Chondrocyte (in vitro differentiated cells): ENCODE measurements at regions not wholly inside any gene's neighbourhood (a gene's known extent, or its start where the extent isn't known, plus 50 kb on each side); places are given as distances from the start of the nearest gene placed in this dataset.

Experiments used
- DNase-seq: peaks from one replicate; pipeline ENCODE4 v3.0.0; 2021; ENCODE audit warnings: mixed read lengths, low spot score
- H3K27ac Mint-ChIP-seq: one replicate; pipeline ENCODE4 v1.8.0; 2021; ENCODE audit warnings: mild to moderate bottlenecking, moderate library complexity, mixed read lengths; ENCODE audit not compliant: unreplicated experiment
- H3K27me3 Mint-ChIP-seq: 2 replicates; pipeline ENCODE4 v1.8.0; 2021; ENCODE audit warnings: low read depth, mixed read lengths
- H3K36me3 Mint-ChIP-seq: 2 replicates; pipeline ENCODE4 v1.8.0; 2021; ENCODE audit warnings: low read depth, mixed read lengths
- H3K4me1 Mint-ChIP-seq: 2 replicates; pipeline ENCODE4 v1.8.0; 2021; ENCODE audit warnings: low read depth, mild to moderate bottlenecking, mixed read lengths
- H3K4me3 Mint-ChIP-seq: one replicate; pipeline ENCODE4 v1.8.0; 2021; ENCODE audit warnings: mild to moderate bottlenecking, moderate library complexity, mixed read lengths; ENCODE audit not compliant: unreplicated experiment
- H3K9me3 Mint-ChIP-seq: 2 replicates; pipeline ENCODE4 v1.8.0; 2021; ENCODE audit warnings: low read depth, mixed read lengths
- TF ChIP-seq, protein P1 (sequence below): fragments of 200-600 bp; sonication (generic); IDR thresholded peaks from 2 replicates; pipeline ENCODE4 v1.5.0; 2021; ENCODE audit warnings: antibody characterized with exemption, mild to moderate bottlenecking, moderate library complexity

DNA sequence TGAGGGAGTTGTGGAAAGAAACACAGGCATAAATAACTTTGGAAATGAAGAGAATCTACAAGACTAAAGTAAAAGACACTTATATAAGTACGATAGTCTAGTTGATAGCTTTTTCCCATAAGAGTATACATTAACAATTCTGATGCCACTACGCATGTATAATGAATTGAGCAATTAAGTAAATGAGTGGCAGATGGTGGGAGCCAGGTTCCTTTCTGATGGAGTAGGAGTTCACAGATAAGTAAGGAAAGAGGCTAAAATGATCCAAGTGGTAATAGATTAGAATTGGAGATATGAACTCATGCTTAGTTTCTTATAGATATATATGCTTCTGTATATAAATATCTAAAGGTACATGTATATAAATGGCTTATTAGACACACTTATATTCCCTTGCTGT, 368.3 kb downstream of the FAM181B start:
- Mint-ChIP-seq H3K27me3 (peaks cover 8% of the 10 kb centered on the region), H3K4me3 (no peak overlapping the region), H3K36me3 (no peaks in the 10 kb centered on the region), H3K9me3 (no peaks in the 10 kb centered on the region), H3K4me1 (no peaks in the 10 kb centered on the region), H3K27ac (no peak overlapping the region)
- no peak for DNase-seq
- TF ChIP-seq, protein P1, sequence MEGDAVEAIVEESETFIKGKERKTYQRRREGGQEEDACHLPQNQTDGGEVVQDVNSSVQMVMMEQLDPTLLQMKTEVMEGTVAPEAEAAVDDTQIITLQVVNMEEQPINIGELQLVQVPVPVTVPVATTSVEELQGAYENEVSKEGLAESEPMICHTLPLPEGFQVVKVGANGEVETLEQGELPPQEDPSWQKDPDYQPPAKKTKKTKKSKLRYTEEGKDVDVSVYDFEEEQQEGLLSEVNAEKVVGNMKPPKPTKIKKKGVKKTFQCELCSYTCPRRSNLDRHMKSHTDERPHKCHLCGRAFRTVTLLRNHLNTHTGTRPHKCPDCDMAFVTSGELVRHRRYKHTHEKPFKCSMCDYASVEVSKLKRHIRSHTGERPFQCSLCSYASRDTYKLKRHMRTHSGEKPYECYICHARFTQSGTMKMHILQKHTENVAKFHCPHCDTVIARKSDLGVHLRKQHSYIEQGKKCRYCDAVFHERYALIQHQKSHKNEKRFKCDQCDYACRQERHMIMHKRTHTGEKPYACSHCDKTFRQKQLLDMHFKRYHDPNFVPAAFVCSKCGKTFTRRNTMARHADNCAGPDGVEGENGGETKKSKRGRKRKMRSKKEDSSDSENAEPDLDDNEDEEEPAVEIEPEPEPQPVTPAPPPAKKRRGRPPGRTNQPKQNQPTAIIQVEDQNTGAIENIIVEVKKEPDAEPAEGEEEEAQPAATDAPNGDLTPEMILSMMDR = no peak

DNA sequence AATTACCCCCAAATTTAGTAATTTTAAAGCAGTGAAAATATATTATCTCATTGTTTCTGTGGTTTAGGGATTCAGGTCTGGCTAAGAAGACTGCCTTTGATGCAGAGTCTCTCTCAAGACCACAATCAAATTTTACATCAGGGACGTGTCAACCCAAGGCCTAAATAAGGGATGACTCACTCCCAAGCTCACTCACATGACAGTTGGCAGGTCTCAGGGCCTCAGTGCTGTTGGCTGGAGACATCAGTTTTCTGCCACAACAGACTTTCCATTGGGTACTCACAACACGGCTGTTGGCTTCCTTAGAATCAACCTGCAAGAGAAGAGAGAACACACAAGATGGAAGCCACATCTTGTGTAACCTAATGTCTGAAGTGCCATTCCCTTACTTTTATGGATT, 377.3 kb downstream of the FAM181B start:
- Mint-ChIP-seq H3K4me3 (no peak overlapping the region), H3K27ac (no peak overlapping the region), H3K4me1 (no peaks in the 10 kb centered on the region), H3K36me3 (no peaks in the 10 kb centered on the region), H3K9me3 (peaks cover 6% of the 10 kb centered on the region), H3K27me3 (peaks cover 2% of the 10 kb centered on the region)
- no peak for DNase-seq
- TF ChIP-seq, protein P1 = no peak

DNA sequence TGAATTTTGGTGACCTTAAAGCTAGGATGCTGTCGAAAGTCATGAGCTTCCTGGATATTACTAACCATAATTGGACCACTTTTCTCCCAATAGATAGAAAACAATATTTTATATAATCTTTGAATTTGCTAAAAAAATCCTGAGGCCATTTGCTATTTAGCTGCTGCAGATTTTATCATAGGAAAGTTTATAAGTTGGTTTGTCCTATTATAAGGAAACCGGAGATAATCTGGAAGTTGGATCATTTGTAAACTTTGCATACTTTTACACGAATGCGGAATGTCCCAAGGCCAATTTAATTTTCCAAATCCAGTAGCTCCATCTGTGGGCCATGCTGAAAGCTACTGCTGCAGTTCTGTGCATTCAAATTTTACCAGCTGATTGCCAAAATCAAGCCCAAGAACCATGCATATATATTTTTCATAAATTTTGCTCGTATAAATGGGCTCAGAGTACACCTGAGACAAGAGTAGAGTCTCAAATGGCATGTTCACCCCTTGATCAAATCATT, 378.3 kb downstream of the FAM181B start:
- Mint-ChIP-seq H3K36me3 (no peaks in the 10 kb centered on the region), H3K9me3 (peaks cover 6% of the 10 kb centered on the region), H3K27ac (no peak overlapping the region), H3K27me3 (no peaks in the 10 kb centered on the region), H3K4me1 (no peaks in the 10 kb centered on the region), H3K4me3 (no peak overlapping the region)
- DNase-seq = no peak
- TF ChIP-seq, protein P1 = no peak

DNA sequence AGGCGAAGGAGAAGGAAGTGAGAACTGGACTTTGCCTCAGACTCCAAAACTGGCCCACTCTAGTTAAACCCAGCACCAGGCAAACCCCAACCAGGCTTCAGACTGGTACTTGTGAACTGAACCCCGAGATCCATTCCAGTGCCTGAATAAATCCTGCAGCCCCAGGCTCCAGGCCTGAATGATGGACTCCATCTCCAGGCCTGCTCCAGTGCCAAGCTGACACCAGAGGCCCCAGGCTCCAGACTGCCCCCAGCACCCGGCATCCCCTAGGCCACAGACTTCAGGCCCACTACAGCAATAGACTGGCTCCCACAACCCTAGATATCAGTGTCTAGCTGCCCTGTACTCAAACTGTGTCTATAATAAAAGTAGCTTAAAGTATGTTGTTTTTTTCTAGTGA, 406.8 kb downstream of the FAM181B start:
- no peak for DNase-seq
- TF ChIP-seq, protein P1 = no peak
- no peaks in the 10 kb centered on the region for H3K36me3 Mint-ChIP-seq
- H3K4me3 Mint-ChIP-seq = no peak overlapping the region
- H3K4me1 Mint-ChIP-seq = no peaks in the 10 kb centered on the region
- no peak overlapping the region for H3K27ac Mint-ChIP-seq
- peaks cover 8% of the 10 kb centered on the region for H3K27me3 Mint-ChIP-seq
- peaks cover 9% of the 10 kb centered on the region for H3K9me3 Mint-ChIP-seq

DNA sequence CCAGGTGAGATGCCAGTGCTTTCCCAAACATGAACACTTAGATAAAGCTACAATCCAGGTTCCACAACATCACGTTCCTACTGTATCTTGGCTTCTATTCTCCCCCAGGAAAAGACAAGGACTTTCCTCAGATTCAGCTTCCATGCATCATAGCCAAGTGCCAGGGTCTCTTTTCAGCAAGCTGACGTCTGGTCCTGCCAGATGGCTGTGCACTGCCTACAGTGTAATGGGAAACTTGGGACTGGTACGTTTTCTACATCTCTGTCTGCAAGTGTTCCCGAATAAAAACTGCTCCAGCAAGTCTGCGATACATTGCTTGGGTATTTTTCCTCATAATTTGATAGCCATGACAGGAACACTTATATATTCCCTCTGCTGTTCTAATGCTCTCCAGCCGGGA, 412.5 kb downstream of the FAM181B start:
- H3K4me3 Mint-ChIP-seq = no peak overlapping the region
- no peak overlapping the region for H3K27ac Mint-ChIP-seq
- TF ChIP-seq, protein P1 = no peak
- H3K27me3 Mint-ChIP-seq = peaks cover 8% of the 10 kb centered on the region
- no peaks in the 10 kb centered on the region for H3K9me3 Mint-ChIP-seq
- no peaks in the 10 kb centered on the region for H3K36me3 Mint-ChIP-seq
- H3K4me1 Mint-ChIP-seq = no peaks in the 10 kb centered on the region
- no peak for DNase-seq
